Sciatic nerve (tissue), 2 donors: ENCODE measurements at regions not wholly inside any gene's neighbourhood (a gene's known extent, or its start where the extent isn't known, plus 50 kb on each side); places are given as distances from the start of the nearest gene placed in this dataset.
"Not testable (repeated sequence)": the region's sequence is repeated elsewhere in the genome, so short reads cannot be mapped to it uniquely, and the experiment has no call there.

ENCODE experiments used
- ATAC-seq: fragments of 200-7000 bp; cut with Tn5 transposase; one replicate; pipeline ENCODE4 v1.9.1; 2020; ENCODE audit warnings: mild to moderate bottlenecking, moderate library complexity
- DNase-seq: peaks from one replicate; pipeline ENCODE4 v3.0.0-alpha.2; 2020; ENCODE audit warnings: low spot score
- intact Hi-C: fragments of 100-400 bp; cut with DNase I; formaldehyde crosslinking; loops from one replicate; pipeline ENCODE4 v1.14.2; 2022
- donor health status: DM: no; HTN: no; CAD: no.
- donor health status: DM: no; HTN: no; CAD: no.

GRCh38 chr1:214135886-214136285, 145.1 kb upstream of the SMYD2 start:
- ATAC-seq = no peak

GRCh38 chr1:214136324-214136919, 144.5 kb upstream of the SMYD2 start:
- intact Hi-C loops = no loop called here
- ATAC-seq = no peak
- DNase-seq = no peak

More at GRCh38 chr1:214135886-214136285, 145.1 kb upstream of the SMYD2 start:
- DNase-seq = no peak
- intact Hi-C loops = no loop called here

DNA sequence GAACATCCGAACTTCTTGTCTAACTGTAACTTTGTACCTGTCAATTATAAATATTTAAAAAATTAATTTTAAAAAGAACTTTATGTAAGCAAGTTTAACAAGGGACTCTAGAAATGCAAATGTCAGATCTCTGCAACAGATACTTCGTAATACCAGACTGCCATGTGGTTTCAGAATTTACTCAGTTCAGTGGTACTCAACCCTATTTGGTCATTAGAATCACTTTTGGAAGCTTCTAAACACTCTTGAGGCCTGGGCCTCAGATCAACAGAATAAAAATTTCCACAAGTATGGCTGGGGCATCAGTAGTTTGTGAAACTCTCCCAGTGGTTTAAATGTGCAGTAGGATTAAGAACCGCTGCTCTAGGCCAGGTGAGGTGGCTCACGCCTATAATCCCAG, 139.5 kb upstream of the SMYD2 start:
- intact Hi-C loops = no loop called here
- DNase-seq (no peak), ATAC-seq (no peak)

- DNase-seq = no peak
- intact Hi-C loops = no loop called here
- ATAC-seq = no peak
Measured at GRCh38 chr1:214143006-214143992, 137.7 kb upstream of the SMYD2 start.

DNA sequence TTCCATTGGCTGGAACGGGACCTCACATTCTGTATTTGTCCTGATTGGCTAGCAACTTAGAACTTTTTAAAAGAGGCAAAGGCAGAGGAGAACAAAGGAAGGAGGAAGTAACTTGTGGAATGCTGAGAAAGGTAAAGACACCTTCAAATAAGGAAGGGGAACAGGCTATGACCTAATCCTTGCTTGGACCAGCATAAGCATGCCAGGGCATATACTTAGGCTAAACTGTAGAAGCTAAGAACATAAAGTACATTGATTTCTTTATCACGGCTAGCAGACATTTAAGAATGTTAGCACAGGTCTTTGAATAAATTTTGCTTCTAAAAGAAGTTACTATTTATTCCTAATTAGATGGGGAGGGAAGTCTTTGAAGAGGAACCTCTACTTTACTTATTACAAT, 136.4 kb upstream of the SMYD2 start:
- DNase-seq, ATAC-seq, intact Hi-C loops: not testable (repeated sequence)

DNA sequence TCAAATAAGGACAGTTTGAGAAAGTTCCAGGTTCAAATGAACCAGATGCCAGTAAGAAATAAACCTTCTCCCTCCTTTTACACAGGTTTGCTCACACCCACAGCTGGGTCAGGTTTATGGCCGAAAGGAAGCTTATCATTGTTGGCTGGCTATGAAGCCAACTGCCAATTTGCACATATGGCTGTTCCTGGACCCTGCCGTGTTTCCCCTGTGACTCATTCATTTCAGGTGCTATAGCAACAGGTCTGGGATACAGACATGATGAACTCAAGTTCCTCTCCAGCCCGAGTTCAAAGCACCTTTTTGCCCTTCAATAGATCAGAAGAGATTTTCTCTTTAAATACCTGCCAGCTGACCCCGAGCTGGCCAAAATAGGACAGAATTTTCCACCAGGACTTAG, 134.4 kb upstream of the SMYD2 start:
- DNase-seq (no peak), ATAC-seq (no peak)
- intact Hi-C loops = no loop called here

GRCh38 chr1:214154596-214155292, 126.2 kb upstream of the SMYD2 start:
- DNase-seq = no peak
- ATAC-seq = no peak
- intact Hi-C loops = no loop called here

- no peak for DNase-seq
- ATAC-seq = no peak
- intact Hi-C loops = no loop called here
Measured at GRCh38 chr1:214155987-214156625, 124.9 kb upstream of the SMYD2 start.

GRCh38 chr1:214164173-214164572, 116.8 kb upstream of the SMYD2 start:
- no peak for DNase-seq
- ATAC-seq = no peak
- intact Hi-C loops = no loop called here

- no peak for ATAC-seq
- DNase-seq = no peak
- intact Hi-C loops = no loop called here
Measured at GRCh38 chr1:214165850-214166374, 115.0 kb upstream of the SMYD2 start.

DNA sequence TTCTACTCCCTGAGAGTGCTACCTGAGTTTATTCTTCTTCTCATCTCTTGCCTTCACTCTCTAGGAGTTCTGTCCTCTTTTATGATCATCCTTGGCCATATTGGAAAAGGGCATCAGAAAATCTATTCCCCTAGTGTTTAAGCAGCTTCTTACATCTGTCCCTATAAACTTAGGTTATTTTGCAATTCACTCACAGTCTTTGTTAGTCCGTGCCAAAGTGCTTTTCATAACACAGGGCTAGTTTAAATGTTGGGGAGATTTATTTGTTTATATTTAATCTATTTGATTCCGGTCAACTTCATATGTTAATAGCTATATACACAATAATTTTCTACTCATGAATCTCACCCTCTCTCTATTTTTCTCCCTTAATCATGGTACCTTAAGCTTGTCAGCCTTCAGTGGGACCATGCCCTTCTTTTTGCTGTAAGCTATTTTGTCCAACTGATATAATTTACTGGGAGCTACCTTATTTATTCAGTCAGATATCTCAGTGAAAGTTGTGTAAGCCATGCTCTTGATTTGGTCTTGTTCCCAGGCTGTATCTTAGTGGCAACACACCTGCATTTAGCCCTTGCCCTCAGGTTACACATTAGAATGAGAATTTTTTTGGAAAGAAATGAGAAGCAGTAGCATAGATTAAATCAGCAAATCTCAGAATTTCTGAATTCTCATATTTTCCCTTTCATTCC, 106.3 kb upstream of the SMYD2 start:
- intact Hi-C loops = no loop called here
- ATAC-seq (no peak), DNase-seq (no peak)

- intact Hi-C loops = no loop called here
- ATAC-seq = no peak
- DNase-seq = no peak
Measured at GRCh38 chr1:214178102-214178501, 102.9 kb upstream of the SMYD2 start.

GRCh38 chr1:214184992-214185391, 96.0 kb upstream of the SMYD2 start:
- intact Hi-C loops = no loop called here
- ATAC-seq (no peak), DNase-seq (no peak)

DNA sequence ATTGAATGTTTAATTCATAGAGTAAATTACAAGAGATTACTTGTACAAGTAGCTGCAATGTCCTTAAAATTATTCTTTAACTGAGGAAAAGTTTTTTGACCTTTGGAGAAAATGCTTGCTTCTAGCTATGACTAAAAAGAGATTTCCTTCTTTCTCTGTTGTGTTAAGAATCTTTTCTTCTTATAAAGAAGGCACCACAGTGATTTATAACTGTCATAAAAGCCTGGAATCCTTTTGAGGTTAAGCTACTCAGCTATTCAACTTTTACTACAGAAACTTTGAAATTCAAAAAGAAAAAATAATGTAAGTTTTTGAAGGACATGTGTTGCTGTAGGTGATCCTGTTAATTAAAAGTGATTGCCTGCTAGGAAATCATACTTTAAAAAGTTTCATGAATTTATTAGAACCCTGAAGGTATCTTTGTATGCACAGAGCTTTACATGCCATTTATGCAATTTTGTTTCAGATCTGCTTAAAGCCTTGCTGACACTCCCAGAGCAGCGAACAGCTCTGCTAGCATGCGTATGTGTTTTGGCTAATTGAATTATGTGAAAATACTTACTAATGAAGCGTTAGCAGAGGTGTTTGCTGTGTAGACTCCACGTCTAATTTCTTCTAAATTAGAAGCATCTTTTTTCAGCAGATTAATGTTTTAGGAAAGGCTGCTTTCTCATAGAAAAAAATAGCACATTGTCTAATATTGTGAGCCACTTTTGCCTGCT, 94.7 kb upstream of the SMYD2 start:
- no peak for DNase-seq
- ATAC-seq = no peak
- intact Hi-C loops = no loop called here

GRCh38 chr1:214187121-214187900, 93.6 kb upstream of the SMYD2 start:
- no peak for ATAC-seq
- intact Hi-C loops = no loop called here
- DNase-seq = no peak

DNA sequence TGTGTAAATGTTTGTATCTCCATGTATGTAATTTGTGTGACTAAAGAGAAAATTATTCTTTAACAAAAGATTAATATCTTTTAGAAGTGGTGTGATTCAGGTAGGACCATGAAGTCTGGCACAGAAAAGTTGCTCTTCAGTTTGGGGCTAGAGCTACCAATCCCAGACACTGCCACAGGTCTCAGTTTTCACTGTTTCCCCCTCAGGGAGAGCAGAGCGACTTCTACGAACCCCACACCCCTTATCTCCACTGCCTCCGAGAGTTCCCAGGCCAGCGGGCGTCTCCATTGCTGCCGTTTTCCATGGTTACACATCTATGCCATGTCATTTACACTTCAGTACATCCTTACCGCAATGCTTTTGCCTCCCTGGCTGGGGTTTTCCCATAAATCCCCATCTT, 93.0 kb upstream of the SMYD2 start:
- DNase-seq (no peak), ATAC-seq (no peak)
- intact Hi-C loops = no loop called here

DNA sequence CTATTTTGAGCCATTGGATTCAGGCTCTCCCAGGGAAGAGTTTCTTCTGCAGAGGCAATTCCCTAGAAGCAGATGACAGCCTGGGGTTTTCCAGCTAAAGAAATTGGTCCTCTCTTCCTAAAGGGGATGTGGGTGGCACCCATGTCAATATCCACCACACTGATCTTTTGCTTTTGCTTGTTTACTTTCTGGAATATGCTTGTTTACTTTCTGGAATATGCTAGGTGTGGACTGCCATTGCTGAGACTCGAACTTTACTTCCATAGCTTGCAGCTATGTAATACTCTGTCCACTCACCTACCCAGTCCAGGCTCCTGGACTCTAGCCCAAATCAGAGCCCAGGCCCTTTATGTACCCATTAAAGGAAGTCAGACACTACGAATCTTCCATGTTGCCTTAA, 92.1 kb upstream of the SMYD2 start:
- ATAC-seq (no peak), DNase-seq (no peak)
- intact Hi-C loops = no loop called here
